ENCODE measurements at regions not wholly inside any gene's neighbourhood (a gene's known extent, or its start where the extent isn't known, plus 50 kb on each side); places are given as distances from the start of the nearest gene placed in this dataset.

DNA sequence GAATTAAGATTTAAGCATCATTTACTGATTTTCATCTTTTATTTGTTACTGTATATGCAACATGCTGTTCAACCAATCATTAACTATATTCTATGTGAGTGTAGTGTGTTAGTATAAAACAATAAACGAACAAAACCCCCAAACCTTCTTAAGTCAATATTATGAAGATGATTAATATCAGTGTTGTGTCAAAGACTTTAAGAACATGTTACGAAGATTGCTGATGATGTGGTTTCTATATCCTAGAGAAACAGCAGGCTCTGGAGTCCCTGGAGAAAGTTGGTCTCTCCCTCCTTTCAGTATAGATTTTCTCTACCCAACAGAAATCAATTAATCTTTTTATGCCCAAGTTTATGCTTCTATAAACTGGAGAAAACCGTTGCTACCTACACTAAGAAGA lies 393.8 kb upstream of the HSF2 start:
- TF ChIP-seq HDGF (IDR thresholded peaks at IDR 0.05): no peak
- TF ChIP-seq BRCA1 (IDR thresholded peaks at IDR 0.05; ENCODE audit: low read depth, low read length): no peak

All from GM12878 (cell line).